Neural progenitor cell (in vitro differentiated cells): ENCODE measurements at regions not wholly inside any gene's neighbourhood (a gene's known extent, or its start where the extent isn't known, plus 50 kb on each side); places are given as distances from the start of the nearest gene placed in this dataset.

Source experiments
- DNase-seq: peaks from one replicate; pipeline ENCODE4 v3.0.0-alpha.2; 2016; ENCODE audit warnings: low spot score
- H2AFZ ChIP-seq: fragments of 200-600 bp; sonication (generic); replicated peaks from 2 replicates; pipeline ENCODE4 v1.6.1; 2016; ENCODE audit warnings: antibody characterized with exemption
- H3F3A ChIP-seq: fragments of 200-600 bp; sonication (generic); 2 replicates; pipeline ENCODE4 v1.6.1; 2016; ENCODE audit warnings: antibody characterized with exemption, low read depth
- H3K27ac ChIP-seq: fragments of 200-600 bp; sonication (generic); 2 replicates; pipeline ENCODE4 v1.5.1; 2016; ENCODE audit warnings: mild to moderate bottlenecking
- H3K27me3 ChIP-seq: fragments of 200-600 bp; sonication (generic); 2 replicates; pipeline ENCODE4 v1.6.1; 2016; ENCODE audit warnings: mild to moderate bottlenecking, moderate library complexity
- H3K36me3 ChIP-seq: fragments of 200-600 bp; sonication (generic); 2 replicates; pipeline ENCODE4 v1.5.1; 2016
- H3K4me1 ChIP-seq: fragments of 200-600 bp; sonication (generic); 2 replicates; pipeline ENCODE4 v1.6.1; 2016; ENCODE audit warnings: mixed run types
- H3K4me2 ChIP-seq: fragments of 200-600 bp; sonication (generic); 2 replicates; pipeline ENCODE4 v1.6.1; 2016
- H3K4me3 ChIP-seq: fragments of 200-600 bp; sonication (generic); 2 replicates; pipeline ENCODE4 v1.5.1; 2016
- H3K79me2 ChIP-seq: fragments of 200-600 bp; sonication (generic); 2 replicates; pipeline ENCODE4 v1.6.1; 2016; ENCODE audit warnings: low read depth
- H3K9ac ChIP-seq: fragments of 200-600 bp; sonication (generic); 2 replicates; pipeline ENCODE4 v1.6.1; 2016
- H3K9me3 ChIP-seq: fragments of 200-600 bp; sonication (generic); 2 replicates; pipeline ENCODE4 v1.5.1; 2016; ENCODE audit warnings: low read depth
- H4K20me1 ChIP-seq: fragments of 200-600 bp; sonication (generic); 2 replicates; pipeline ENCODE4 v1.6.1; 2016; ENCODE audit warnings: low read depth
- H3K27ac Mint-ChIP-seq: 3 replicates; pipeline ENCODE4 v1.8.0; 2021; ENCODE audit warnings: mixed read lengths
- H3K27me3 Mint-ChIP-seq: 2 replicates; pipeline ENCODE4 v1.8.0; 2022; ENCODE audit warnings: low read depth, mild to moderate bottlenecking, inconsistent platforms, moderate library complexity, mixed read lengths; ENCODE audit not compliant: insufficient read depth
- H3K36me3 Mint-ChIP-seq: 3 replicates; pipeline ENCODE4 v1.8.0; 2021; ENCODE audit warnings: mixed read lengths
- H3K4me1 Mint-ChIP-seq: 3 replicates; pipeline ENCODE4 v1.8.0; 2021; ENCODE audit warnings: mixed read lengths
- H3K4me3 Mint-ChIP-seq: 3 replicates; pipeline ENCODE4 v1.8.0; 2021; ENCODE audit warnings: mild to moderate bottlenecking, moderate library complexity, mixed read lengths
- H3K9me3 Mint-ChIP-seq: 3 replicates; pipeline ENCODE4 v1.8.0; 2020; ENCODE audit warnings: mixed read lengths
- CTCF ChIP-seq: fragments of 200-600 bp; sonication (generic); IDR thresholded peaks from 2 replicates; pipeline ENCODE4 v1.5.1; 2017; ENCODE audit warnings: antibody characterized with exemption, mild to moderate bottlenecking
- EZH2 ChIP-seq: fragments of 200-600 bp; sonication (generic); IDR thresholded peaks from 2 replicates; pipeline ENCODE4 v1.6.1; 2017; ENCODE audit warnings: antibody characterized with exemption, mild to moderate bottlenecking, moderate library complexity
- EZH2phosphoT487 ChIP-seq: fragments of 200-600 bp; sonication (generic); IDR thresholded peaks from 2 replicates; pipeline ENCODE4 v1.6.1; 2017; ENCODE audit warnings: antibody characterized with exemption

GRCh38 chr11:44446366-44446762 lies 119.1 kb upstream of the CD82 start:
- Mint-ChIP-seq H3K36me3 (no peaks in the 10 kb centered on the region), H3K27me3 (peaks cover 9% of the 10 kb centered on the region), H3K4me1 (peaks cover 5% of the 10 kb centered on the region), H3K4me3 (no peak overlapping the region), H3K27ac (no peak overlapping the region), H3K9me3 (peaks cover 7% of the 10 kb centered on the region)
- Histone ChIP-seq H3K4me2 (no peak overlapping the region), H3F3A (peaks cover 14% of the 10 kb centered on the region), H3K36me3 (no peaks in the 10 kb centered on the region), H3K79me2 (no peaks in the 10 kb centered on the region), H3K27ac (no peak overlapping the region), H3K9me3 (no peaks in the 10 kb centered on the region), H2AFZ (no peak overlapping the region), H4K20me1 (no peaks in the 10 kb centered on the region), H3K9ac (no peak overlapping the region), H3K4me1 (peaks cover 12% of the 10 kb centered on the region), H3K27me3 (no peaks in the 10 kb centered on the region), H3K4me3 (no peak overlapping the region)
- TF ChIP-seq EZH2 (no peak), CTCF (no peak), EZH2phosphoT487 (no peak)
- DNase-seq: no peak

GRCh38 chr11:44446996-44447771 lies 118.3 kb upstream of the CD82 start:
- H2AFZ ChIP-seq: no peak overlapping the region
- H3F3A ChIP-seq: peaks cover 14% of the 10 kb centered on the region
- Mint-ChIP-seq H3K4me3 (no peak overlapping the region), H3K9me3 (peaks cover 2% of the 10 kb centered on the region), H3K27me3 (peaks cover 13% of the 10 kb centered on the region), H3K27ac (no peak overlapping the region), H3K36me3 (no peaks in the 10 kb centered on the region), H3K4me1 (peaks cover 7% of the 10 kb centered on the region)
- TF ChIP-seq EZH2 (no peak), CTCF (no peak), EZH2phosphoT487 (no peak)
- no peaks in the 10 kb centered on the region for H4K20me1 ChIP-seq
- no peak overlapping the region for H3K9ac ChIP-seq
- H3K27me3 ChIP-seq: no peaks in the 10 kb centered on the region
- no peak overlapping the region for H3K27ac ChIP-seq
- H3K36me3 ChIP-seq: no peaks in the 10 kb centered on the region
- DNase-seq: no peak
- no peaks in the 10 kb centered on the region for H3K9me3 ChIP-seq
- no peak overlapping the region for H3K4me2 ChIP-seq
- H3K79me2 ChIP-seq: no peaks in the 10 kb centered on the region
- peaks cover 12% of the 10 kb centered on the region for H3K4me1 ChIP-seq
- no peak overlapping the region for H3K4me3 ChIP-seq

- no peaks in the 10 kb centered on the region for H3F3A ChIP-seq
- H3K9ac ChIP-seq: no peak overlapping the region
- no peak overlapping the region for H3K27ac Mint-ChIP-seq
- no peaks in the 10 kb centered on the region for H3K79me2 ChIP-seq
- no peak overlapping the region for H3K4me3 Mint-ChIP-seq
- no peaks in the 10 kb centered on the region for H4K20me1 ChIP-seq
- TF ChIP-seq EZH2: no peak
- TF ChIP-seq EZH2phosphoT487: no peak
- H3K27me3 Mint-ChIP-seq: peaks cover 18% of the 10 kb centered on the region
- DNase-seq: no peak
- peaks cover 8% of the 10 kb centered on the region for H3K4me1 Mint-ChIP-seq
- H3K9me3 ChIP-seq: no peaks in the 10 kb centered on the region
- H3K9me3 Mint-ChIP-seq: no peaks in the 10 kb centered on the region
- no peak overlapping the region for H3K4me2 ChIP-seq
- H3K4me3 ChIP-seq: no peak overlapping the region
- H3K27ac ChIP-seq: no peak overlapping the region
- H3K4me1 ChIP-seq: peaks cover 4% of the 10 kb centered on the region
- no peaks in the 10 kb centered on the region for H3K27me3 ChIP-seq
- no peaks in the 10 kb centered on the region for H3K36me3 ChIP-seq
- no peak overlapping the region for H2AFZ ChIP-seq
- H3K36me3 Mint-ChIP-seq: no peaks in the 10 kb centered on the region
These were observed 115.0 kb upstream of the CD82 start for GRCh38 chr11:44450295-44450932.

GRCh38 chr11:44451706-44452105 lies 113.8 kb upstream of the CD82 start:
- no peaks in the 10 kb centered on the region for H3K27me3 ChIP-seq
- H3K4me3 ChIP-seq: no peak overlapping the region
- no peak overlapping the region for H3K4me3 Mint-ChIP-seq
- H3K4me2 ChIP-seq: no peak overlapping the region
- H3K9me3 Mint-ChIP-seq: no peaks in the 10 kb centered on the region
- H3K36me3 Mint-ChIP-seq: no peaks in the 10 kb centered on the region
- no peak for DNase-seq
- H3K27me3 Mint-ChIP-seq: peaks cover 18% of the 10 kb centered on the region
- no peak overlapping the region for H3K27ac ChIP-seq
- peaks cover 4% of the 10 kb centered on the region for H3K4me1 Mint-ChIP-seq
- H3K9me3 ChIP-seq: no peaks in the 10 kb centered on the region
- no peak overlapping the region for H2AFZ ChIP-seq
- H3F3A ChIP-seq: no peaks in the 10 kb centered on the region
- H3K79me2 ChIP-seq: no peaks in the 10 kb centered on the region
- H3K9ac ChIP-seq: no peak overlapping the region
- no peak overlapping the region for H3K27ac Mint-ChIP-seq
- H4K20me1 ChIP-seq: no peaks in the 10 kb centered on the region
- H3K36me3 ChIP-seq: no peaks in the 10 kb centered on the region
- H3K4me1 ChIP-seq: no peaks in the 10 kb centered on the region
- TF ChIP-seq EZH2 (no peak), EZH2phosphoT487 (no peak), CTCF (no peak)
